ENCODE measurements at regions not wholly inside any gene's neighbourhood (a gene's known extent, or its start where the extent isn't known, plus 50 kb on each side); places are given as distances from the start of the nearest gene placed in this dataset.
"Not testable (repeated sequence)": the region's sequence is repeated elsewhere in the genome, so short reads cannot be mapped to it uniquely, and the experiment has no call there.

DNA sequence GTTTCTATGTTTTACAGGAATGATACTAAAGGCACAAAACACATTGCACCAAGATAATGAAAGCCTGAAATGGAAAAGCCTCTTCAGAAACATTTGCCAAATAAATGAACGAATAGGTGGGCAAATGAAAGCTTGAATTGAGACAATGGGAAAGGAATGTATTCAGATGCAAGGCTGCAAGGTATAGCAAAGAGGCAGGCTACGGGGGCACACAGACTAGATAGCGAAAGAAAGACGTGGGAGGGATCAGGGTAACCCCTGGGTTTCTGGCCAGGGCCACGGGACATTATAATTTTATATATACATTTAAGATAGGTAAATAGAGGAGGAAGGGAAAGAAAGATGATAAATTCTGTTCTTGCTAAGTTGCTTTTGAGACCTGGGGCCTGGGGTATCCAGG lies 95.9 kb upstream of the NLGN1 start:
- Histone ChIP-seq H3K9me3 (no peaks in the 10 kb centered on the region), H3K36me3 (ENCODE audit: low read depth, missing control alignments) (no peaks in the 10 kb centered on the region), H3K4me3 (no peak overlapping the region), H3K27ac (no peak overlapping the region), H3K4me1 (no peaks in the 10 kb centered on the region), H3K27me3 (no peaks in the 10 kb centered on the region)
- TF ChIP-seq, protein P1, sequence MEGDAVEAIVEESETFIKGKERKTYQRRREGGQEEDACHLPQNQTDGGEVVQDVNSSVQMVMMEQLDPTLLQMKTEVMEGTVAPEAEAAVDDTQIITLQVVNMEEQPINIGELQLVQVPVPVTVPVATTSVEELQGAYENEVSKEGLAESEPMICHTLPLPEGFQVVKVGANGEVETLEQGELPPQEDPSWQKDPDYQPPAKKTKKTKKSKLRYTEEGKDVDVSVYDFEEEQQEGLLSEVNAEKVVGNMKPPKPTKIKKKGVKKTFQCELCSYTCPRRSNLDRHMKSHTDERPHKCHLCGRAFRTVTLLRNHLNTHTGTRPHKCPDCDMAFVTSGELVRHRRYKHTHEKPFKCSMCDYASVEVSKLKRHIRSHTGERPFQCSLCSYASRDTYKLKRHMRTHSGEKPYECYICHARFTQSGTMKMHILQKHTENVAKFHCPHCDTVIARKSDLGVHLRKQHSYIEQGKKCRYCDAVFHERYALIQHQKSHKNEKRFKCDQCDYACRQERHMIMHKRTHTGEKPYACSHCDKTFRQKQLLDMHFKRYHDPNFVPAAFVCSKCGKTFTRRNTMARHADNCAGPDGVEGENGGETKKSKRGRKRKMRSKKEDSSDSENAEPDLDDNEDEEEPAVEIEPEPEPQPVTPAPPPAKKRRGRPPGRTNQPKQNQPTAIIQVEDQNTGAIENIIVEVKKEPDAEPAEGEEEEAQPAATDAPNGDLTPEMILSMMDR (IDR thresholded peaks at IDR 0.05) = no peak
- TF ChIP-seq POLR2A (IDR thresholded peaks at IDR 0.05) = no peak
- WGBS, 2 donors = 51 to 59% methylated on average over 5 of the region's 5 CpGs
- DNase-seq = no peak
- intact Hi-C loops (cut with DNase I; ENCODE audit: low total_unique reads) = no loop called here

DNA sequence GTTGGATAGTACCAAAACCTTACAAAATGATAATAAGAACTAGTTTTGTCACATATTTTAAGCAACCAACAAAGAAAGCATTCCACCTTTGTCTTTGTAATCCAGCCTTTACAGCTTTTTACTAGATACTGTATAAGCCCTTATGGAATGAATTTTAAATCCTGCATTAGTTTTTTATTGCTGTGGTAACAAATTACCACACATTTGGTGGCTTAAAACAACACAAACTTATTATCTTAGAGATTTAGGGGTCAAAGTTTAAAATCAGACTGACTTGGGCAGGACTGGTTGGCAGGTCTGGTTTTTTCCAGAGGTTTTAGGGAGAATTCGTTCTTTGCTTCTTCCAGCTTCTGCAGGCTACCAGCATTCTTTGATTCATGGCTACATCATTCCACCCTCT lies 108.5 kb upstream of the NLGN1 start:
- no peak for DNase-seq
- intact Hi-C loops (cut with DNase I; ENCODE audit: low total_unique reads) = no loop called here
- no peaks in the 10 kb centered on the region for H3K27me3 ChIP-seq
- TF ChIP-seq POLR2A (IDR thresholded peaks at IDR 0.05) = no peak
- TF ChIP-seq, protein P1 (IDR thresholded peaks at IDR 0.05) = no peak
- H3K4me3 ChIP-seq = no peak overlapping the region
- no peaks in the 10 kb centered on the region for H3K4me1 ChIP-seq
- H3K27ac ChIP-seq = no peak overlapping the region
- no peaks in the 10 kb centered on the region for H3K9me3 ChIP-seq
- WGBS, 2 donors = 48 to 63% methylated on average over 1 of the region's 1 CpG
- H3K36me3 ChIP-seq (ENCODE audit: low read depth, missing control alignments) = no peaks in the 10 kb centered on the region

DNA sequence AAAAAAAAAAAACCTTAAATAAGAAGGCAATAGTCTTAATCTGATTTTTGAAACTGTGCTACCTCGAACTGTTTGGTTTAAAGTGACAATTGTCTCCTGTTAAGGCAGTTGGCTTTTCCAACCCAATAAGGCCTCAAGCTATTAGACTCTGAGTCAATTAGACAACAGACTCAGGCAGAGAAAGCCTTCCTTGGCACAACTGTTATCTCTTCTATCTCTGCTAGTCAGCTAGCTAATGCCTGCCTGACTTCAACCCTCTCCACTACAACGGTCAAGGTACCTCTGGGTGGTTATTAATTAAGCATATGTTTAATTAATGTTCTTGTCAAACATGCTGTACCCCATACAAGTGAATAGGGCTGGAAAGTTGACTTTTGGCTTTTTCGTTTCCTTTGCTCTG lies 110.2 kb upstream of the NLGN1 start:
- Histone ChIP-seq H3K9me3 (no peaks in the 10 kb centered on the region), H3K27ac (no peak overlapping the region), H3K27me3 (no peaks in the 10 kb centered on the region), H3K36me3 (ENCODE audit: low read depth, missing control alignments) (no peaks in the 10 kb centered on the region), H3K4me3 (no peak overlapping the region), H3K4me1 (no peaks in the 10 kb centered on the region)
- intact Hi-C loops (cut with DNase I; ENCODE audit: low total_unique reads) = no loop called here
- WGBS, 2 donors = 72 to 80% methylated on average over 3 of the region's 3 CpGs
- TF ChIP-seq POLR2A (IDR thresholded peaks at IDR 0.05) = no peak
- TF ChIP-seq, protein P1 (IDR thresholded peaks at IDR 0.05) = no peak
- DNase-seq = no peak

DNA sequence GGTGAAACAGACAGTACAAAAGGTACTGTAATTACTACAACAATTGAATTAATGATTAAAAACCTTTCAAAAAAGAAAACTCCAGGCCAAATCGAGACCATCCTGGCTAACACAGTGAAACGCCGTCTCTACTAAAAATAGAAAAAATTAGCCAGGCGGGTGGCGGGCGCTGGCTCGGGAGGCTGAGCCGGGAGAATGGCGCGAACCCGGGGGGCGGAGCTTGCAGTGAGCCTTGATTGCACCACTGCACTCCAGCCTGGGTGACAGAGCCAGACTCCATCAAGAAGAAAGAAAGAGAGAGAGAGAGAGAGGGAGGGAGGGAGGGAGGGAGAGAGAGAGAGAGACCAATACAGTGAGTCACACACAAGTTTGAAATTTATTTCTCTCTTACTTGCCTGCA lies 111.0 kb upstream of the NLGN1 start:
- H3K27me3 ChIP-seq; H3K27ac ChIP-seq; H3K4me1 ChIP-seq; intact Hi-C loops (cut with DNase I; ENCODE audit: low total_unique reads); DNase-seq; H3K9me3 ChIP-seq; H3K36me3 ChIP-seq (ENCODE audit: low read depth, missing control alignments): not testable (repeated sequence)
- peak overlapping the region in 1 of 2 donors; percentile 20 for H3K4me3 ChIP-seq
- 44 to 88% methylated on average over 12 of the region's 12 CpGs for WGBS, 2 donors

DNA sequence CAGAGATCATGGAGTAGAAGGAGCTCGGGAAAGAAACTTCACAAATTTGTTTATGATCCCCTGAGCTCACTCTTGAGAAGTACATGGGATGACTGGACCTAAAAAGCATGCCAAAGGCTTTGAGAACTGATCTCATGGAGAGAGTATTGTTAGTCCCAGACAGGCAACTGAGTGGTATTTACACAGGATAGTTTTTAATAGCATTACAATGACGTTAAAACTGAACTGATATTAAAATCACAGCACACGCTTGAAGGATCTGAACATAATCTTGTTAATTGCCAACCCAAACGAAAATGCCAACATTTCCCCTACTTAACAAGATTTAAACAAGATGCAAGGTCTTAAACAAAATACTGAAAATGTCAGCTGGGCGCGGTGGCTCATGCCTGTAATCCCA lies 113.2 kb upstream of the NLGN1 start:
- no peak for DNase-seq
- TF ChIP-seq POLR2A (IDR thresholded peaks at IDR 0.05) = no peak
- TF ChIP-seq, protein P1 (IDR thresholded peaks at IDR 0.05) = no peak
- no peak overlapping the region for H3K27ac ChIP-seq
- 79 to 80% methylated on average over 6 of the region's 6 CpGs for WGBS, 2 donors
- intact Hi-C loops (cut with DNase I; ENCODE audit: low total_unique reads) = no loop called here
- no peak overlapping the region for H3K4me3 ChIP-seq
- no peaks in the 10 kb centered on the region for H3K27me3 ChIP-seq
- no peaks in the 10 kb centered on the region for H3K9me3 ChIP-seq
- H3K36me3 ChIP-seq (ENCODE audit: low read depth, missing control alignments) = no peaks in the 10 kb centered on the region
- no peaks in the 10 kb centered on the region for H3K4me1 ChIP-seq

Measured in testis (tissue), 2 donors.